Liver (tissue), 3 donors: ENCODE measurements at regions not wholly inside any gene's neighbourhood (a gene's known extent, or its start where the extent isn't known, plus 50 kb on each side); places are given as distances from the start of the nearest gene placed in this dataset.

Experiments used
- FOXA1 ChIP-seq: IDR thresholded peaks from 2 replicates; pipeline ENCODE4 v1.6.1; 2016; ENCODE audit warnings: antibody characterized with exemption
- GABPA ChIP-seq, 2 donors: IDR thresholded peaks in 1 of 2; conservative IDR thresholded peaks in 1 of 2; 2 replicates each; pipeline ENCODE4 v1.6.1; 2016; ENCODE audit warnings: antibody characterized with exemption in 2 of 2, mild to moderate bottlenecking in 1 of 2, moderate library complexity in 1 of 2
- HNF4G ChIP-seq: IDR thresholded peaks from 2 replicates; pipeline ENCODE4 v1.6.1; 2016; ENCODE audit warnings: antibody characterized with exemption
- NR2F2 ChIP-seq: IDR thresholded peaks from 2 replicates; pipeline ENCODE4 v1.6.1; 2016; ENCODE audit warnings: antibody characterized with exemption
- RAD21 ChIP-seq, 2 donors: IDR thresholded peaks; 2 replicates each; pipeline ENCODE4 v1.6.1; 2016; ENCODE audit warnings: antibody characterized with exemption in 2 of 2, mild to moderate bottlenecking in 2 of 2
- RXRA ChIP-seq, 2 donors: IDR thresholded peaks; 2 replicates each; pipeline ENCODE4 v1.6.1; 2017 to 2018; ENCODE audit warnings: antibody characterized with exemption in 2 of 2, mild to moderate bottlenecking in 1 of 2
- SP1 ChIP-seq: IDR thresholded peaks from 2 replicates; pipeline ENCODE4 v1.6.1; 2018; ENCODE audit warnings: antibody characterized with exemption, mild to moderate bottlenecking
- TAF1 ChIP-seq: conservative IDR thresholded peaks from 2 replicates; pipeline ENCODE4 v1.6.1; 2016; ENCODE audit warnings: antibody characterized with exemption, mild to moderate bottlenecking
- YY1 ChIP-seq: IDR thresholded peaks from 2 replicates; pipeline ENCODE4 v1.6.1; 2016; ENCODE audit warnings: antibody characterized with exemption, mild to moderate bottlenecking
- TF ChIP-seq, protein P1 (sequence below): fragments of 150-350 bp; IDR thresholded peaks from 2 replicates; pipeline ENCODE4 v1.5.1; 2017; ENCODE audit warnings: improper control_type of control experiment, low read depth, low read length; ENCODE audit not compliant: missing input control
- TF ChIP-seq, protein P2 (sequence below): IDR thresholded peaks from 2 replicates; pipeline ENCODE4 v1.6.1; 2016; ENCODE audit warnings: antibody characterized with exemption, mild to moderate bottlenecking
- donor health status: healthy.
- donor health status: healthy.

DNA sequence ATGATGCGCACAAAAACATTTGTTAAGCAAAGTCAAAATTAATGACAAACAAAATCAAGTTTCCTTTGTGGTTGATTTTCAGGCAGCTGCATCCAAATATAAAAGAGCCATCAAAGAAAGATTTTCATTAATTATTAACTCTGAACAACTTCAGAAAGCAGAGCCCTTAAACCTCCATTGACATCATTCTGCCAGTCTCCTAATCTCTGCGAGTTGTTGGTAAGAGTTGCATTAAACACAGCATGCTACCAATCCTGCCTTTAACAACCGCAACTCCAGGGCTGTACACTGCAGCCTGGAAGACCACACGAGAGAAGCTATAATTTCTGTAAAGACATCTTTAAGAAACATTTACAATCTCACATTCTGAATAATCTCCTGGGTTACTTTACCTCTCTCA, 204.6 kb downstream of the NR2F2 start:
- TF ChIP-seq, protein P1, sequence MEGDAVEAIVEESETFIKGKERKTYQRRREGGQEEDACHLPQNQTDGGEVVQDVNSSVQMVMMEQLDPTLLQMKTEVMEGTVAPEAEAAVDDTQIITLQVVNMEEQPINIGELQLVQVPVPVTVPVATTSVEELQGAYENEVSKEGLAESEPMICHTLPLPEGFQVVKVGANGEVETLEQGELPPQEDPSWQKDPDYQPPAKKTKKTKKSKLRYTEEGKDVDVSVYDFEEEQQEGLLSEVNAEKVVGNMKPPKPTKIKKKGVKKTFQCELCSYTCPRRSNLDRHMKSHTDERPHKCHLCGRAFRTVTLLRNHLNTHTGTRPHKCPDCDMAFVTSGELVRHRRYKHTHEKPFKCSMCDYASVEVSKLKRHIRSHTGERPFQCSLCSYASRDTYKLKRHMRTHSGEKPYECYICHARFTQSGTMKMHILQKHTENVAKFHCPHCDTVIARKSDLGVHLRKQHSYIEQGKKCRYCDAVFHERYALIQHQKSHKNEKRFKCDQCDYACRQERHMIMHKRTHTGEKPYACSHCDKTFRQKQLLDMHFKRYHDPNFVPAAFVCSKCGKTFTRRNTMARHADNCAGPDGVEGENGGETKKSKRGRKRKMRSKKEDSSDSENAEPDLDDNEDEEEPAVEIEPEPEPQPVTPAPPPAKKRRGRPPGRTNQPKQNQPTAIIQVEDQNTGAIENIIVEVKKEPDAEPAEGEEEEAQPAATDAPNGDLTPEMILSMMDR: no peak
- TF ChIP-seq RXRA (IDR thresholded peaks at IDR 0.05): no peak
- no peak for TF ChIP-seq TAF1
- TF ChIP-seq GABPA (IDR thresholded peaks at IDR 0.05 in 1 of 2, conservative IDR thresholded peaks at IDR 0.05 in 1 of 2): no peak
- TF ChIP-seq RAD21 (IDR thresholded peaks at IDR 0.05): no peak
- no peak for TF ChIP-seq SP1
- no peak for TF ChIP-seq HNF4G
- TF ChIP-seq, protein P2, sequence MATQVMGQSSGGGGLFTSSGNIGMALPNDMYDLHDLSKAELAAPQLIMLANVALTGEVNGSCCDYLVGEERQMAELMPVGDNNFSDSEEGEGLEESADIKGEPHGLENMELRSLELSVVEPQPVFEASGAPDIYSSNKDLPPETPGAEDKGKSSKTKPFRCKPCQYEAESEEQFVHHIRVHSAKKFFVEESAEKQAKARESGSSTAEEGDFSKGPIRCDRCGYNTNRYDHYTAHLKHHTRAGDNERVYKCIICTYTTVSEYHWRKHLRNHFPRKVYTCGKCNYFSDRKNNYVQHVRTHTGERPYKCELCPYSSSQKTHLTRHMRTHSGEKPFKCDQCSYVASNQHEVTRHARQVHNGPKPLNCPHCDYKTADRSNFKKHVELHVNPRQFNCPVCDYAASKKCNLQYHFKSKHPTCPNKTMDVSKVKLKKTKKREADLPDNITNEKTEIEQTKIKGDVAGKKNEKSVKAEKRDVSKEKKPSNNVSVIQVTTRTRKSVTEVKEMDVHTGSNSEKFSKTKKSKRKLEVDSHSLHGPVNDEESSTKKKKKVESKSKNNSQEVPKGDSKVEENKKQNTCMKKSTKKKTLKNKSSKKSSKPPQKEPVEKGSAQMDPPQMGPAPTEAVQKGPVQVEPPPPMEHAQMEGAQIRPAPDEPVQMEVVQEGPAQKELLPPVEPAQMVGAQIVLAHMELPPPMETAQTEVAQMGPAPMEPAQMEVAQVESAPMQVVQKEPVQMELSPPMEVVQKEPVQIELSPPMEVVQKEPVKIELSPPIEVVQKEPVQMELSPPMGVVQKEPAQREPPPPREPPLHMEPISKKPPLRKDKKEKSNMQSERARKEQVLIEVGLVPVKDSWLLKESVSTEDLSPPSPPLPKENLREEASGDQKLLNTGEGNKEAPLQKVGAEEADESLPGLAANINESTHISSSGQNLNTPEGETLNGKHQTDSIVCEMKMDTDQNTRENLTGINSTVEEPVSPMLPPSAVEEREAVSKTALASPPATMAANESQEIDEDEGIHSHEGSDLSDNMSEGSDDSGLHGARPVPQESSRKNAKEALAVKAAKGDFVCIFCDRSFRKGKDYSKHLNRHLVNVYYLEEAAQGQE: no peak
- no peak for TF ChIP-seq YY1
- no peak for TF ChIP-seq NR2F2
- TF ChIP-seq FOXA1: no peak
